ENCODE measurements at regions not wholly inside any gene's neighbourhood (a gene's known extent, or its start where the extent isn't known, plus 50 kb on each side); places are given as distances from the start of the nearest gene placed in this dataset.
"Not testable (repeated sequence)": the region's sequence is repeated elsewhere in the genome, so short reads cannot be mapped to it uniquely, and the experiment has no call there.

DNA sequence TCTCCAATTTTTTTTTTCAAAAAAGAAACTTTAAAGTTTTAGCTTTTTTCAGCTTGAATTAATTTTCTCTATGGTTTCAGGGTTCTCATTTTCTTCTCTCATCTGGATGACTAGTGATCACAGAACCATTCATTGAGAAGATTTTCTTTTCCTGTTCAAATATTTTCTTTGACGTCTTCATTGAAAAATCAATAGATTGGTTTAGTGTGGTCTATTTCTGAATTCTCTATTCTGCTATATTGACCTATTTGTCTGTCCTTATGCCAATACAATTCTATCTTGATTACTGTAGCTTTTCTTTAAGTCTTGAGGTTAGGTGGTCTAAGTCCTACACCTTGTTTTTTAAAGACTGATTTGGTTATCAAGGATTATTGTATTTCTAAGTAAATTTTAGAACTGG, 150.2 kb upstream of the MAN1A1 start:
- Histone ChIP-seq H3K4me3 (ENCODE audit: low read depth, low read length) (no peak overlapping the region), H3K27me3 (ENCODE audit: control insufficient read depth, insufficient read depth, low read length) (no peaks in the 10 kb centered on the region), H3K36me3 (ENCODE audit: control insufficient read depth, insufficient read depth, low read length) (no peaks in the 10 kb centered on the region)
- no peak for DNase-seq (ENCODE audit: low read depth)
- TF ChIP-seq CTCF (IDR thresholded peaks at IDR 0.05; ENCODE audit: insufficient read depth, low read depth, low read length), result no peak
- CTCF ChIA-PET, result no interaction called here
- POLR2A ChIA-PET, result interaction anchor here (0.7 kb wide), 1 partner anchor 105 kb away, joined by 4 read pairs; no protein-coding TSS in a partner anchor

DNA sequence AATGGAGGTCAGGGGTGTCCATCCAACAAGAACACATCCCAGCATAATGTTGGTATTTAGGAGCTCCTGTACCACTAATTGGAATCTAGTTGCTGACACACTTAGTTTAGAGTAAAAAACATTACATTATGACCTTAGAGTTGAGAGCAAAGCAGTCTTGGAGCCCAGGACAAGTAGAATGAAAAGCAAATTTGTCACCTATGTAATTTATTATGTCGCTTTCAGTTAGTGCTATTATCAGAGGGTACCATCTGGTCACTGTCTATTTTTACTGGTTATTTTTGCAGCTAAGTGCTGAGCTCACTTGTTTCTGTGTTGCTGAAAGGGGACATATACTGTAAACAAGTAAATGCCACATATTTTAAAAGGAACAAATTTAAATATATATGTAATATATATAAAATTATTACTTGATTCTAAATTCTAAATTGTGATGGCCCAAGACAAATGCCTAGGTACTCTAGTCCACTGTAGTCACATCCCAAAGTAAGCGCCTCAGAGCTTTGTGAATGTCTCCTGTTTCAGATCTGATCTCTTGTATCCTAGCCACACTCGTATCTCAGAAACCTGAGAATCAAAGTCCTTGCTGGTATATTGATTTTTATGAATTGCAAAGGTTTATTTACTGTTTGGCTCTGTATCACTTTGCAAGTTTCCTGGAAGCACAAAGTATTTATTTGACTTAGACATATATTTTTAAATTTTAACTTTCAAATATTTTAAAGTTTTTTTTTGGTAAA, 148.6 kb upstream of the MAN1A1 start:
- ChIA-PET CTCF (no interaction called here), POLR2A (no interaction called here)
- DNase-seq (ENCODE audit: low read depth), result no peak
- no peak for TF ChIP-seq CTCF (IDR thresholded peaks at IDR 0.05; ENCODE audit: insufficient read depth, low read depth, low read length)
- Histone ChIP-seq H3K36me3 (ENCODE audit: control insufficient read depth, insufficient read depth, low read length) (no peaks in the 10 kb centered on the region), H3K4me3 (ENCODE audit: low read depth, low read length) (no peak overlapping the region), H3K27me3 (ENCODE audit: control insufficient read depth, insufficient read depth, low read length) (no peaks in the 10 kb centered on the region)

GRCh38 chr6:119495230-119495683, 145.7 kb upstream of the MAN1A1 start:
- ChIA-PET POLR2A (no interaction called here), CTCF (no interaction called here)
- no peak overlapping the region for H3K4me3 ChIP-seq (ENCODE audit: low read depth, low read length)
- no peak for DNase-seq (ENCODE audit: low read depth)
- no peaks in the 10 kb centered on the region for H3K36me3 ChIP-seq (ENCODE audit: control insufficient read depth, insufficient read depth, low read length)
- no peaks in the 10 kb centered on the region for H3K27me3 ChIP-seq (ENCODE audit: control insufficient read depth, insufficient read depth, low read length)
- TF ChIP-seq CTCF (IDR thresholded peaks at IDR 0.05; ENCODE audit: insufficient read depth, low read depth, low read length), result no peak

DNA sequence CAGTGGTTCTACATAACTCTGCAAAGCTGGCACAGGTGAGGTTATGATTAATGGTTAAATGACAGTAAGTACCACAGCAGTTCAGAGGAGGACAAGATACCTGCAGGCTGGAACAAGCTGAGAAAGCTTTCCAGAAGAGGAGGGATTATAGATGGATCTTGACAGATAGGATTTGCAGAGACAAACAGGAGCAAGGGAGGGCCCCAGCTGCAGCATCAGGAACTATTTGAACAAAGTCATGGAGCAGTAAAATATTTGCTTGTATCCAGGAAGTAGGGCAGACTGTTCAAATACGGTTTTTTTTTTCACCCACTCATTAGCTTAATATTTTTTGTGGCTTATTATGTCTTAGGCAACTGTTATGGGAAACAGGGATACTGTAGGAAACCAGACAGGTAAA, 144.4 kb upstream of the MAN1A1 start:
- no peaks in the 10 kb centered on the region for H3K36me3 ChIP-seq (ENCODE audit: control insufficient read depth, insufficient read depth, low read length)
- no peaks in the 10 kb centered on the region for H3K27me3 ChIP-seq (ENCODE audit: control insufficient read depth, insufficient read depth, low read length)
- H3K4me3 ChIP-seq (ENCODE audit: low read depth, low read length), result no peak overlapping the region
- TF ChIP-seq CTCF (IDR thresholded peaks at IDR 0.05; ENCODE audit: insufficient read depth, low read depth, low read length), result no peak
- CTCF ChIA-PET, result no interaction called here
- no peak for DNase-seq (ENCODE audit: low read depth)
- POLR2A ChIA-PET, result no interaction called here

- CTCF ChIA-PET; H3K36me3 ChIP-seq (ENCODE audit: control insufficient read depth, insufficient read depth, low read length); H3K4me3 ChIP-seq (ENCODE audit: low read depth, low read length); DNase-seq (ENCODE audit: low read depth); H3K27me3 ChIP-seq (ENCODE audit: control insufficient read depth, insufficient read depth, low read length); POLR2A ChIA-PET: not testable (repeated sequence)
These were observed 141.6 kb upstream of the MAN1A1 start for GRCh38 chr6:119491112-119491511.

DNA sequence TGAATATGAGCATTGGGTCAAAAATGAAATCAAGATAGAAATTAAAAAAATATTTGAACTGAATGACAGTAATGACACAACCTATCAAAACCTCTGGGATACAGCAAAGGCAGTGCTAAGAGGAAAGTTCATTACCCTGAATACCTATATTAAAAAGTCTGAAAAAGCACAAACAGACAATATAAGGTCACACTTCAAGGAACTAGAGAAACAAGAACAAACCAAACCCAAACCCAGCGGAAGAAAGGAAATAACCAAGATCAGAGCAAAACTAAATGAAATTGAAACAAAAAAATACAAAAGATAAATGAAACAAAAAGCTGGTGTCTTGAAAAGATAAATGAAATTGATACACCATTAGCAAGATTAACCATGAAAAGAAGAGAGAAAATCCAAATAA, 140.5 kb upstream of the MAN1A1 start:
- H3K36me3 ChIP-seq (ENCODE audit: control insufficient read depth, insufficient read depth, low read length); DNase-seq (ENCODE audit: low read depth); H3K4me3 ChIP-seq (ENCODE audit: low read depth, low read length); CTCF ChIA-PET; POLR2A ChIA-PET; H3K27me3 ChIP-seq (ENCODE audit: control insufficient read depth, insufficient read depth, low read length): not testable (repeated sequence)
